Fibroblast of pulmonary artery (primary cell): ENCODE measurements at regions not wholly inside any gene's neighbourhood (a gene's known extent, or its start where the extent isn't known, plus 50 kb on each side); places are given as distances from the start of the nearest gene placed in this dataset.

Source experiments
- DNase-seq: peaks from one replicate; pipeline ENCODE4 v3.0.0-alpha.2; 2010; ENCODE audit warnings: low read depth
- H3K4me3 ChIP-seq: replicated peaks from 2 replicates; pipeline ENCODE4 v1.5.1; 2011; ENCODE audit warnings: low read depth, mild to moderate bottlenecking, control low read depth, low read length, moderate library complexity
- TF ChIP-seq, protein P1 (sequence below): IDR thresholded peaks from 2 replicates; pipeline ENCODE4 v1.5.1; 2011; ENCODE audit warnings: mild to moderate bottlenecking, control low read depth, low read length, inconsistent platforms; ENCODE audit errors: missing control alignments

DNA sequence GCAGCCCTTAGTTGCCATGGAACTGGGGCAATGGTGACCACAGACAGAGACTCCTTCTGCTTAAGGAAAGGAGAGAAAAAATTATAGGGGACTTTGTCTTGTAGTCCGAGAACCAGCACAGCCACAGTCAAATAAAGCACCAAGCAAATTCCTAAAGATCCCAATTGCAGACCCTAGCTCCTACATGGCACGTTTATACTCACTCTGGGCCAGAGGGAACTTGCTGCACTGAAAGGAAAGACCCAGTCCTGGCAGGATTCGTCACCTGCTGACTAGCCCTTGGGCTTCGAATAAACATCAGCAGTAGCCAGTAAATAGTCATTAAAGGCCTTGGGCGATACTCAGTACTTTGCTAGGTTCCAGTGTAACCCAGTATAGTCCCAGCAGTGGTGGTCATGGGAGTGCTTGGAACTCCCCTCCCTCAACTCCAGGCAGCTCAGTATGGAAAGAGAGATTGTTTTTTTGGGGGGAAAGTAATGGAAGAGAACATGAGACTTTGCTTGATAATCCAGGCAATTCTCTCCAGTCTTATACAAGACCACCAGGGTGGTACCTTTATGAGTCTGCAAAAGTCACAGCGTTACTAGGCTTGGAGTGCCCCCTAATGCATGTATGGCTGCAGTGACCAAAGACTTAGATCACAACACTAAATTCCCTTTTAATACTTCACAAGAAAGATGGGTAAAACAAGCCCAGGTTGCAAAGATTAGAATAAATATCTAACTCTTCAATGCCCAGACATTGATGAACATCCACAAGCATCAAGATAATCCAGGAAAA, 66.4 kb upstream of the AGTR1 start:
- DNase-seq: peak; percentile 31
- no peak overlapping the region for H3K4me3 ChIP-seq
- TF ChIP-seq, protein P1, sequence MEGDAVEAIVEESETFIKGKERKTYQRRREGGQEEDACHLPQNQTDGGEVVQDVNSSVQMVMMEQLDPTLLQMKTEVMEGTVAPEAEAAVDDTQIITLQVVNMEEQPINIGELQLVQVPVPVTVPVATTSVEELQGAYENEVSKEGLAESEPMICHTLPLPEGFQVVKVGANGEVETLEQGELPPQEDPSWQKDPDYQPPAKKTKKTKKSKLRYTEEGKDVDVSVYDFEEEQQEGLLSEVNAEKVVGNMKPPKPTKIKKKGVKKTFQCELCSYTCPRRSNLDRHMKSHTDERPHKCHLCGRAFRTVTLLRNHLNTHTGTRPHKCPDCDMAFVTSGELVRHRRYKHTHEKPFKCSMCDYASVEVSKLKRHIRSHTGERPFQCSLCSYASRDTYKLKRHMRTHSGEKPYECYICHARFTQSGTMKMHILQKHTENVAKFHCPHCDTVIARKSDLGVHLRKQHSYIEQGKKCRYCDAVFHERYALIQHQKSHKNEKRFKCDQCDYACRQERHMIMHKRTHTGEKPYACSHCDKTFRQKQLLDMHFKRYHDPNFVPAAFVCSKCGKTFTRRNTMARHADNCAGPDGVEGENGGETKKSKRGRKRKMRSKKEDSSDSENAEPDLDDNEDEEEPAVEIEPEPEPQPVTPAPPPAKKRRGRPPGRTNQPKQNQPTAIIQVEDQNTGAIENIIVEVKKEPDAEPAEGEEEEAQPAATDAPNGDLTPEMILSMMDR: peak; percentile 46

DNA sequence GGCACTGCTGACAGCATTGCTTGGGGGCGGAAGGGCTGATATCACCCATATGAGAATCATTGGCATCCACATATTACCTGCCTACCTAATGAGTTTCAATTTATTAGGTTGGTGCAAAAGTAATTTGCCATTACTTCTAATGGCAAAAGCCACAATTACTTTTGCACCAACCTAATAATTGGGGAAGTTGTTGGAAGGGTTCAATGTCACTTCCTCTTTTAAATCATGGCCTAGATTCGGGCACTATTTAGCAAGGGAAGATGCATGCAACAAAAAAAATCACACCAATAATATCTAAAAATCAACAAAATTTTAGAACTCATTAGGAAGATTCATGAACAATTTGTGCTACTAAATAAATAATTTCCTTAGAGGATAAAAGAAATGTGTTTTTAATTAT, 56.0 kb upstream of the AGTR1 start:
- no peak for DNase-seq
- H3K4me3 ChIP-seq: no peak overlapping the region
- TF ChIP-seq, protein P1: no peak

DNA sequence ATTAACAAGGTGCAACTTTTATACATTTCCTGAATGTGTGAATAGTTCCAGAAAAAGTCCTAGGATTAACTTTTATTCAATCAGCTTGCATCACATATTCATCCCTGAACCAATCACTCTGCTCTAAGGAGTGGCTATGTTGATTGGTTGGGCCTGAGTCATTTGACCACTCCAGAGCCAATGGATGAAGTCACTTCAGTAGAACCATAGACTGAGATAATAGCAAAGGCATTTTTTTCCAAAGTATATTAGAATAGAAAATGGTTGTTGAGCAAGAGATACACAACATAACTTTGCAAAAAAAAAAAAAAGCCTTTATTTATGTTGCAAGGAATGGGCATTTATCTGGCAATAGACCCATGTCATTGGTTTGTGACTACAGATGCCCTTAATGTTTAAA, 55.5 kb upstream of the AGTR1 start:
- H3K4me3 ChIP-seq: no peak overlapping the region
- peak; percentile 9 for DNase-seq
- TF ChIP-seq, protein P1: no peak

DNA sequence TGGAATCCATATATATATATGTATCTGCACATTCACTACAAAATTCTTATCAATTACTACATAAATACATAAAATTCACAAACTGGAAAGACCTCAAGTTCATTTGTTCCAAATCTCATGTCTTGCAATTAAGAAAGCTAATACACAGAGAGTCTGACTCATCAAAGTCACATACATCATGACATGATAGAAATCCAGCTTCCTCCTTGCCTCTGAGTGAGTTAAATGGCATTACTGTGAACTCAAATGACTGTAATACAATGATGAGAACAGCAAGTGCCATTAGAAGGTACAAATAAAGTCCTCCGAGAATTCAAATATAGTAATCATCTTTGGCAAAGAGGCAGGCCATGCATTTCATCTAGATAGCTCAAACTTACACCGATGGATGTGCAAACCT, 55.1 kb upstream of the AGTR1 start:
- TF ChIP-seq, protein P1: no peak
- DNase-seq: peak; percentile 26
- no peak overlapping the region for H3K4me3 ChIP-seq

DNA sequence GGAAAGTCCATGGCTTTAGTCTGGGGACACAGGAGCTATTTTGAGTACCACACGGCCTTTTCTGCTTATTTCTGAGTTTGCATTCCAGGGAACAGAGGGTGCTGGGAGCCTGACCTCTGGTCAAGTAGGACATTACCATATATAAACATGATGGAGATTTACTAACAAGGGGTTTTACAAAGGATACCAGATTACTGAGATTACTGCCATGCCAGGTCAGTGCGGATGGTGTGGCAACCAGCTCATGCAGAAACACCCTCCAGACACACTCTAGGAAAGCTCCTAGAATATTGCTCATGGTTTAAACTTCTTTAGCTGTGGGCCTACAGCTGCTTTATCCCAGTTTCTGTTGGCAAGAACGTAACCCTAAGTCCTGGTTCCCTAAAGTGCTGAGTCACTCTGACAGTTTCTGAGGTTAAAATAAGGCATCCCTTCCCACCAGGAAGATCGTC, 54.3 kb upstream of the AGTR1 start:
- DNase-seq: peak; percentile 72
- TF ChIP-seq, protein P1: no peak
- H3K4me3 ChIP-seq: no peak overlapping the region

DNA sequence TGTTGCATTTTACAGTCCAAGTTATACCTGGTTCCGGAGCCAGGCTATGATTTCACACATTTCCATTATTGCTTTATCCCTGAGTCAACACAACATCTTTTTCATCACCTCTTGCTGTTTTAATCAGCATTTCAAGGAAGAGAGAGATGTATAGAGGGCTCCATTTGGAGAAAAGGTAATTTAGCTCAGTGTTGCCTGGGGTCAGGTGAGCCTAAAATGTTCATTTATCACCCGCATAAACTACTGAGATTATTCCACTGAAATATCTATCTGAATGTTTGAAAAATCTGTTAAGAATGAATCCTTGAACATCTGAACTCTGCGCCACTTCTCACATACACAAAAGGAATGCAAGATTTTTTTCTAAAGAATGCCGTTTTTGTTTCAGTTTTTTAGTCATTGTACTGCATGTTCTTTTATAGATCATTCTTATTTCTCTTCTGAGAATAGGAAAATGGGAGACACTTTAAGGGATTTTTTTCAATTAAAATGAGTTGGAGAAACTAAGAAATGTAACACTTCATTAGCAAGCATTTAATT, 51.5 kb upstream of the AGTR1 start:
- no peak overlapping the region for H3K4me3 ChIP-seq
- no peak for DNase-seq
- TF ChIP-seq, protein P1: no peak
